ENCODE measurements at regions not wholly inside any gene's neighbourhood (a gene's known extent, or its start where the extent isn't known, plus 50 kb on each side); places are given as distances from the start of the nearest gene placed in this dataset.

DNA sequence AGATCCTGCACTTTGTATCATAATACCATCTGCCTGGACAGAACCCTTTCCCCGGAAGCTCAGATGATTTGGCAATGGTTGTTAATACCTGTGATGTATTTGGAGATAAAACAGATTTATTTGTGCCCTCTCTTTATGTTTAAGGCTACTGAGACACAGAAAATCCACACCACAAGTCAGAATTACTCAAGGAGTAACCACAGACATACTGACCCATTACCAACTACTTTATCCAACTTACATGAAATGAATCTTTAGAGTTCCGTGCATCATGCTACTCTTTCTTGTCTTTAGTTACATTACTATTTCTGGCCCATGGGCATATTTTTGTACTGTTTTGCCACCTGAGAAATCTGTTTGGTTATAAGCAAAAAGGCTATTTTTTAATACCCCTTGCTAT is 384.0 kb downstream of the STK39 start:
- TF ChIP-seq CTCF (IDR thresholded peaks at IDR 0.05): no peak
- no peak for TF ChIP-seq POLR2A (IDR thresholded peaks at IDR 0.05)
